ENCODE measurements at regions not wholly inside any gene's neighbourhood (a gene's known extent, or its start where the extent isn't known, plus 50 kb on each side); places are given as distances from the start of the nearest gene placed in this dataset.

DNA sequence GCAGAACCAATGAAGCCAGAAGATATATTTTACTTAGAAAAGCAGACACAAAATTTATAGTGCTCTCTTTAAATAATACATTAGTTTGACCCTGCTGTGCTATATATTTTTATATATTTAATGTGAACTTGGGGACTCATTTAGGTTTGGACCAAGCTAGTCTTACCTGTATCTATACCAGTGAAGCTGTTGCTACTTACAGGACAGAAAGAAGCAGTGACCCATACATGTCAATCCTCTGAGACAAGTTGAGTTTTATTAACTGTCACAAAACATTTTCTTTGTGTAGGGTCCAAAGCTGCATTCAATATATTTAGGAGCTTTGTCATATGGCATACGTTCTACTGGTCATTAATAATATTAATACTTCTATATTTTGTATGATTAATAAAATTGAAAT lies 327.7 kb upstream of the NUDT12 start:
- TF ChIP-seq, protein P1, sequence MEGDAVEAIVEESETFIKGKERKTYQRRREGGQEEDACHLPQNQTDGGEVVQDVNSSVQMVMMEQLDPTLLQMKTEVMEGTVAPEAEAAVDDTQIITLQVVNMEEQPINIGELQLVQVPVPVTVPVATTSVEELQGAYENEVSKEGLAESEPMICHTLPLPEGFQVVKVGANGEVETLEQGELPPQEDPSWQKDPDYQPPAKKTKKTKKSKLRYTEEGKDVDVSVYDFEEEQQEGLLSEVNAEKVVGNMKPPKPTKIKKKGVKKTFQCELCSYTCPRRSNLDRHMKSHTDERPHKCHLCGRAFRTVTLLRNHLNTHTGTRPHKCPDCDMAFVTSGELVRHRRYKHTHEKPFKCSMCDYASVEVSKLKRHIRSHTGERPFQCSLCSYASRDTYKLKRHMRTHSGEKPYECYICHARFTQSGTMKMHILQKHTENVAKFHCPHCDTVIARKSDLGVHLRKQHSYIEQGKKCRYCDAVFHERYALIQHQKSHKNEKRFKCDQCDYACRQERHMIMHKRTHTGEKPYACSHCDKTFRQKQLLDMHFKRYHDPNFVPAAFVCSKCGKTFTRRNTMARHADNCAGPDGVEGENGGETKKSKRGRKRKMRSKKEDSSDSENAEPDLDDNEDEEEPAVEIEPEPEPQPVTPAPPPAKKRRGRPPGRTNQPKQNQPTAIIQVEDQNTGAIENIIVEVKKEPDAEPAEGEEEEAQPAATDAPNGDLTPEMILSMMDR (conservative IDR thresholded peaks at IDR 0.05), result no peak
- no peak for TF ChIP-seq ZFX (IDR thresholded peaks at IDR 0.05)
